Glutamatergic neuron (in vitro differentiated cells): ENCODE measurements at regions not wholly inside any gene's neighbourhood (a gene's known extent, or its start where the extent isn't known, plus 50 kb on each side); places are given as distances from the start of the nearest gene placed in this dataset.

Experiments
- DNase-seq: peaks from one replicate; pipeline ENCODE4 v3.0.0; 2022
- H3K27ac Mint-ChIP-seq: one replicate; pipeline ENCODE4 v1.8.0; 2020; ENCODE audit warnings: mild to moderate bottlenecking, mixed read lengths, inconsistent platforms; ENCODE audit not compliant: unreplicated experiment
- H3K27me3 Mint-ChIP-seq: one replicate; pipeline ENCODE4 v1.8.0; 2020; ENCODE audit warnings: mild to moderate bottlenecking, moderate library complexity, mixed read lengths, inconsistent platforms; ENCODE audit not compliant: unreplicated experiment
- H3K36me3 Mint-ChIP-seq: one replicate; pipeline ENCODE4 v1.8.0; 2020; ENCODE audit warnings: mild to moderate bottlenecking, mixed read lengths, inconsistent platforms; ENCODE audit not compliant: unreplicated experiment
- H3K4me1 Mint-ChIP-seq: one replicate; pipeline ENCODE4 v1.8.0; 2020; ENCODE audit warnings: mild to moderate bottlenecking, low read depth, mixed read lengths, inconsistent platforms; ENCODE audit not compliant: unreplicated experiment
- H3K4me3 Mint-ChIP-seq: one replicate; pipeline ENCODE4 v1.8.0; 2020; ENCODE audit warnings: mild to moderate bottlenecking, mixed read lengths, inconsistent platforms; ENCODE audit not compliant: unreplicated experiment
- H3K9me3 Mint-ChIP-seq: one replicate; pipeline ENCODE4 v1.8.0; 2020; ENCODE audit warnings: mild to moderate bottlenecking, moderate library complexity, mixed read lengths, inconsistent platforms; ENCODE audit not compliant: unreplicated experiment
- TF ChIP-seq, protein P1 (sequence below): fragments of 200-600 bp; sonication (generic); IDR thresholded peaks from one replicate; pipeline ENCODE4 v1.5.0; 2021; ENCODE audit not compliant: partially characterized antibody, unreplicated experiment

DNA sequence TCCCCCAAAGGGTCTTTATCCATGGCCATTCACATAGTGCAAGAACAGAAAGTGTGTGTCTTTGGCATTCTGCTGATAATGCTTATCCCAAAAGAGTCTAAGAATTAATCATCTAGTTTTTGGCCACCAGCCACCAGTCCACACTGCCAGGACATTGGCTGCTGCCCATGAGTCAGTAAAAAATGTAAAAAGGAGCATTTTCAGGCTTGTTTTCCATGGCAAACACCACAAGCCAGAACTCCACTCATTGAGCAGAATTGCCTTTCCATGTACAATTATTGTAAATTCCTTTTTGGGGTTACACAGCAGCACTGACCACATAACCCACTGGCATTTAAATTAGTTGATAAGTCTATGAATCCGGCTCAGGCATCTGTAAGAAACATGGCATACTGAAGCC lies 89.2 kb upstream of the PRDX4 start:
- DNase-seq, result no peak
- H3K36me3 Mint-ChIP-seq, result no peaks in the 10 kb centered on the region
- no peak overlapping the region for H3K27ac Mint-ChIP-seq
- H3K9me3 Mint-ChIP-seq, result no peaks in the 10 kb centered on the region
- H3K4me1 Mint-ChIP-seq, result no peaks in the 10 kb centered on the region
- no peak overlapping the region for H3K4me3 Mint-ChIP-seq
- H3K27me3 Mint-ChIP-seq, result no peaks in the 10 kb centered on the region
- TF ChIP-seq, protein P1, sequence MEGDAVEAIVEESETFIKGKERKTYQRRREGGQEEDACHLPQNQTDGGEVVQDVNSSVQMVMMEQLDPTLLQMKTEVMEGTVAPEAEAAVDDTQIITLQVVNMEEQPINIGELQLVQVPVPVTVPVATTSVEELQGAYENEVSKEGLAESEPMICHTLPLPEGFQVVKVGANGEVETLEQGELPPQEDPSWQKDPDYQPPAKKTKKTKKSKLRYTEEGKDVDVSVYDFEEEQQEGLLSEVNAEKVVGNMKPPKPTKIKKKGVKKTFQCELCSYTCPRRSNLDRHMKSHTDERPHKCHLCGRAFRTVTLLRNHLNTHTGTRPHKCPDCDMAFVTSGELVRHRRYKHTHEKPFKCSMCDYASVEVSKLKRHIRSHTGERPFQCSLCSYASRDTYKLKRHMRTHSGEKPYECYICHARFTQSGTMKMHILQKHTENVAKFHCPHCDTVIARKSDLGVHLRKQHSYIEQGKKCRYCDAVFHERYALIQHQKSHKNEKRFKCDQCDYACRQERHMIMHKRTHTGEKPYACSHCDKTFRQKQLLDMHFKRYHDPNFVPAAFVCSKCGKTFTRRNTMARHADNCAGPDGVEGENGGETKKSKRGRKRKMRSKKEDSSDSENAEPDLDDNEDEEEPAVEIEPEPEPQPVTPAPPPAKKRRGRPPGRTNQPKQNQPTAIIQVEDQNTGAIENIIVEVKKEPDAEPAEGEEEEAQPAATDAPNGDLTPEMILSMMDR, result no peak

DNA sequence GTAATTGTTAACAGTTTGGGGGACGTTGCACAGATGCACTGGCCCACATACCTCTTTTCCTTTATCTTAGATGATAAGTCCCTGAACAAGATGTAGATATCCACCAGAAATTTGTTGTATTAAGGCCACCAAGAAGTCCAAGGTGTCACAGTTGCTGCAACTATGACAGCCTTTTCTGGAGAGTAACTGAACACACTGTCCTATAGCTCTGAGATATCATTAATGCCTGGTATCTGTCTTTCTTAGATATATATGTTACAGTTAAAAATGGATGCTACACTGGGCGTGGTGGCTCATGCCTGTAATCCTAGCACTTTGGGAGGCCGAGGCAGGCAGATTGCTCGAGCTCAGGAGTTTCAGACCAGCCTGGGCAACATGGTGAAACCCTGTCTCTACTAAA lies 77.8 kb upstream of the PRDX4 start:
- Mint-ChIP-seq H3K27ac (no peak overlapping the region), H3K36me3 (no peaks in the 10 kb centered on the region), H3K27me3 (no peaks in the 10 kb centered on the region), H3K4me3 (no peak overlapping the region), H3K4me1 (no peaks in the 10 kb centered on the region), H3K9me3 (no peaks in the 10 kb centered on the region)
- no peak for DNase-seq
- TF ChIP-seq, protein P1, result no peak

DNA sequence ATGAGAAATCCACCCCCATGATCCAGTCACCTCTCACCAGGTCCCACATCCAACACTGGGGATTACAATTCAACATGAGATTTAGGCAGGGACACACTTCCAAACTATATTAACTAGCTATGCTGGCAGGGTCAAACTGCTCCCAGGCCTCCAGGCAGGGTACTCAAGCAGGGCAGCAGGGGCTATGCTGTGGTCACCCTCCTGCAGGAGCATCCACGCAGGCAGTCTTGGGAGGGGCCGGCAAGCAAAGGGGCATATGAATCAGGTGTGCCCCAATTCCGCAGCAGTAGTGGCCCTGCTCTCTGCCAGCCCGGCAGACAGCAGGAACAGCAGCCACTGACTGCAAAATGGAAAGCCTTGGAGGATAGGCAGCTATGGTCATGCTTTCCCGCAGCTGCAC lies 74.6 kb upstream of the PRDX4 start:
- no peak overlapping the region for H3K4me3 Mint-ChIP-seq
- no peaks in the 10 kb centered on the region for H3K9me3 Mint-ChIP-seq
- H3K36me3 Mint-ChIP-seq, result no peaks in the 10 kb centered on the region
- no peak overlapping the region for H3K27ac Mint-ChIP-seq
- TF ChIP-seq, protein P1, result no peak
- no peaks in the 10 kb centered on the region for H3K27me3 Mint-ChIP-seq
- no peak for DNase-seq
- H3K4me1 Mint-ChIP-seq, result no peaks in the 10 kb centered on the region

DNA sequence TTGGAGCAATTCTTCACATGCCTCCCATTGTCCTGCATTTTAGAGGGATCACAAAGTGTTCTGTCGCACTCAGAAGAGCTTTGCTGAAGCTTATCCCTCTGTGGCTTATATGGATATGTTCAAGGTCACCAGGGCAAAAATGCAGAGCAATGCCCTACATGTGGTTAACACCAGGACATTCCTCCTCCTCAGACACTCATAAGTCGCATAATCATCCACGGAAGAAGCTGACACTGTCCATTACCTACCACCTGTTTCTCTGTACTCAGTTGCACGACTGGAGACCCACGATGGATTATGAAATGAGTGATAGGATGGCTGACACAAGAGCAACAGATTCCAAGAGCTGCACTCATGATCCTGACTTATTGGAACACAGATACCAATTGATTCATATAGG lies 68.7 kb upstream of the PRDX4 start:
- Mint-ChIP-seq H3K36me3 (no peaks in the 10 kb centered on the region), H3K27ac (no peak overlapping the region), H3K4me1 (peaks cover 2% of the 10 kb centered on the region), H3K9me3 (no peaks in the 10 kb centered on the region), H3K27me3 (no peaks in the 10 kb centered on the region), H3K4me3 (no peak overlapping the region)
- TF ChIP-seq, protein P1, result no peak
- DNase-seq, result no peak

DNA sequence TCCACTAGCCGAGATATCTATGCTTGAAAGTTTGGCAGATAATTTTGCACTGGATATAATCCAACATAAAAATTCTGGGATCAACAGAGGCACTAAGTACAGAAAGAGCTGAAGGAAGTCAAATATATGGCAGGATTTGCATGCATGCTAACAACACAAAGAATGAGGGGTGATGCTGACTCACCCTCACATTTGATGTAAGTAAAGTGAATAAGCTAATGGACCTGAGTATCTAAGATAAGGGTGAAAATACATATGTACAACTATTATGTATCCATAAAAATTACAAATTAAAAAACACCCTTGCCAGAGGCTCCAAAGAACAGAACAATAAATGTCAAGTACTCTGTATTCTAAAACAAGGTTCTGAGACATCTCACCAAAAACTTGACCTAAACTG lies 63.8 kb upstream of the PRDX4 start:
- Mint-ChIP-seq H3K4me1 (peaks cover 2% of the 10 kb centered on the region), H3K9me3 (no peaks in the 10 kb centered on the region), H3K27me3 (no peaks in the 10 kb centered on the region), H3K36me3 (no peaks in the 10 kb centered on the region), H3K4me3 (no peak overlapping the region), H3K27ac (no peak overlapping the region)
- DNase-seq, result no peak
- TF ChIP-seq, protein P1, result no peak
